ENCODE measurements at regions not wholly inside any gene's neighbourhood (a gene's known extent, or its start where the extent isn't known, plus 50 kb on each side); places are given as distances from the start of the nearest gene placed in this dataset.

DNA sequence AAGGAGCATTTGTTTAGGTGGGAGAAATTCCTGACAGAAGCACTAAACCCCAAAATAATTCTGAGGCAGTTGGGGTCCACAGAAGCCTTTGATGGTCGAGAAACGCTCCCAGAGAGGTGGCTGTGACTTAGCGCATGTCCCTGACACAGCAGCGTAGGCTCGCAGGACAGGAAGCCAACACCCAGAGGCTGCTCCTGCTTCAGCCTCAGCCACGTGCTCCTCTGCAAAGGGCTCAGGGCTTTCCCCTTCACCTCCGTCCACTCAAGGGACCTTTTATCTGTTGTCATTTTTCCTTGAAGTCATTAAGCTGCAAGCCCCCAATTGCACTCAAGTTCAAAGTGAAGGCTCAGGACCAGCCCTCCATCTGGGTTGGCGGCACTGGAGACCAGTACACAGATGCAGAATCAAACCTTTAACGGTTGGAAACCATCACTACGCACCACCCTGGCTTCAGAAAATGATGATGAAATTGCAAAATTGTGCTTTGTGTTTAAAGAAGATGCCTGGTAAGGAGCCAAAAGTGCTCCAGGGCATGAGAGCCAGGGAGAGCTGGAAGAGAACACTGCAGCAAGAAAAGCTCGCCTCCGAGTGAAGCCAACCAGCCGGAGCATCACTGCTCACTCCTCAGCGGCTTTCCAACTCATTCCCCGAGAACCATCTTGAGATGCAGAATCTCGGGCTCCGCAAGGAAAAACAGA lies 219.6 kb downstream of the RAP2A start:
- H3K4me1 ChIP-seq: no peaks in the 10 kb centered on the region
- TF ChIP-seq, protein P1, sequence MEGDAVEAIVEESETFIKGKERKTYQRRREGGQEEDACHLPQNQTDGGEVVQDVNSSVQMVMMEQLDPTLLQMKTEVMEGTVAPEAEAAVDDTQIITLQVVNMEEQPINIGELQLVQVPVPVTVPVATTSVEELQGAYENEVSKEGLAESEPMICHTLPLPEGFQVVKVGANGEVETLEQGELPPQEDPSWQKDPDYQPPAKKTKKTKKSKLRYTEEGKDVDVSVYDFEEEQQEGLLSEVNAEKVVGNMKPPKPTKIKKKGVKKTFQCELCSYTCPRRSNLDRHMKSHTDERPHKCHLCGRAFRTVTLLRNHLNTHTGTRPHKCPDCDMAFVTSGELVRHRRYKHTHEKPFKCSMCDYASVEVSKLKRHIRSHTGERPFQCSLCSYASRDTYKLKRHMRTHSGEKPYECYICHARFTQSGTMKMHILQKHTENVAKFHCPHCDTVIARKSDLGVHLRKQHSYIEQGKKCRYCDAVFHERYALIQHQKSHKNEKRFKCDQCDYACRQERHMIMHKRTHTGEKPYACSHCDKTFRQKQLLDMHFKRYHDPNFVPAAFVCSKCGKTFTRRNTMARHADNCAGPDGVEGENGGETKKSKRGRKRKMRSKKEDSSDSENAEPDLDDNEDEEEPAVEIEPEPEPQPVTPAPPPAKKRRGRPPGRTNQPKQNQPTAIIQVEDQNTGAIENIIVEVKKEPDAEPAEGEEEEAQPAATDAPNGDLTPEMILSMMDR (IDR thresholded peaks at IDR 0.05): no peak
- no peak for TF ChIP-seq POLR2A (IDR thresholded peaks at IDR 0.05)
- DNase-seq: no peak
- H3K4me3 ChIP-seq: no peak overlapping the region
- H3K9me3 ChIP-seq: no peaks in the 10 kb centered on the region
- no peaks in the 10 kb centered on the region for H3K36me3 ChIP-seq
- no peaks in the 10 kb centered on the region for H3K27me3 ChIP-seq
- H3K27ac ChIP-seq: no peak overlapping the region

DNA sequence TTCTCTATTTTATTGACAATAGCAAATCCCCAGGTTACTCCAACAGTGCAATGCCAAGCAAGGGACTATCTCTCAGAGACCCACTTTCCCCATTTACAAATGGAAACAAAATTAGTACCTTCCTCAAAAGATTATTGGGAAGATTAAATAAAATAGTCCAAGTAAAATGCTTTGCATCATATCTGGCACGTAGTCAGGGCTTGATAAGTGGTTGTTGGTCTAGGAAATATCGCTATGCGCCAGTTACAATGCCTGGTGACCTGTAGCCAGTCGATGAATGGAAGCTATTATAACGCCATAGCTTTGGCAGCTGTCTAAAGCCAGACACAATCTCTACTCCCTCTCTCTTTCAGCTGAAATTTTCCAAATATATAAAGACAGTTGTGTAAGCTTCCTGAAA lies 220.3 kb downstream of the RAP2A start:
- no peak for TF ChIP-seq POLR2A (IDR thresholded peaks at IDR 0.05)
- TF ChIP-seq, protein P1 (IDR thresholded peaks at IDR 0.05): no peak
- DNase-seq: no peak
- H3K27ac ChIP-seq: no peak overlapping the region
- no peaks in the 10 kb centered on the region for H3K36me3 ChIP-seq
- H3K9me3 ChIP-seq: no peaks in the 10 kb centered on the region
- H3K4me1 ChIP-seq: no peaks in the 10 kb centered on the region
- no peaks in the 10 kb centered on the region for H3K27me3 ChIP-seq
- H3K4me3 ChIP-seq: no peak overlapping the region

DNA sequence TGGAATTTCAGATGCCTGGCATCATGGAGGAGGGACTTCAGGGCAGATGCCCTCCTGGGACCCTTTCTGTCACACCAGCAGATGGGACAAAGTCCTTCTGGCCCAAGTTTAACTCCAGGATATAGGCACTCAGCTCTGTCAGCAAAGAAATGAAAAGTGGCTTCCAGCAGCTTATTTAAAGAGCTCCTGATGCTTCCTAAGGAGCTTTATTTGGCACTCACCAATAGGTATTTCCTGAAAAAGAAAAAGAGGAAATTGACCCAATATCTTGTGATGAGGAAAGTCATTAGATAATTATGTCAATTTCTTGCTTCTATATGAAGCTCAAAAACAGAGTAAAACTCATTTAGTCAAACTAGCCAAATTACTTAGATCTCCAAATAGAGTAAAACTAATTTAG lies 224.6 kb downstream of the RAP2A start:
- no peak overlapping the region for H3K4me3 ChIP-seq
- no peaks in the 10 kb centered on the region for H3K4me1 ChIP-seq
- no peaks in the 10 kb centered on the region for H3K9me3 ChIP-seq
- H3K27me3 ChIP-seq: no peaks in the 10 kb centered on the region
- no peaks in the 10 kb centered on the region for H3K36me3 ChIP-seq
- TF ChIP-seq POLR2A (IDR thresholded peaks at IDR 0.05): no peak
- TF ChIP-seq, protein P1 (IDR thresholded peaks at IDR 0.05): no peak
- DNase-seq: no peak
- H3K27ac ChIP-seq: no peak overlapping the region

DNA sequence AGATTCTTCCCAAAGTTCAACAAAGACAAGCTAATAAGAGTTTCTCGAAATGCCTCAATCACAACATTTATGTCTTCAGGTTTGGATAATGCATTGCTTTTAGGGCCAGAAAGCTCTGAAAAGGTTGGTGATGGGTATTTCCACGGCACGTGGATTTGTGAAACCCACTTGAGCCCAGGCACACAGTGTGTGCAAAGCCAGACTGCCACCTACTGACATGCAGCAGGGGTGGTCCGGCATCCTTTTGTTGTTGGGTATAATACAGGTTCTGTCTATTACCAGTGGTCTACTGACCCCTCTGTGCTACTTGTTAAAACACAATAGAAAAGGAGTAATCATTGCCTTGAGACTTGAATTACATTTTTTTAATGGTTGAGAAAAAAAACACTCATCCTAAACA lies 225.6 kb downstream of the RAP2A start:
- H3K27ac ChIP-seq: no peak overlapping the region
- no peaks in the 10 kb centered on the region for H3K36me3 ChIP-seq
- H3K4me1 ChIP-seq: no peaks in the 10 kb centered on the region
- no peak overlapping the region for H3K4me3 ChIP-seq
- no peak for DNase-seq
- no peaks in the 10 kb centered on the region for H3K27me3 ChIP-seq
- no peak for TF ChIP-seq POLR2A (IDR thresholded peaks at IDR 0.05)
- TF ChIP-seq, protein P1 (IDR thresholded peaks at IDR 0.05): peak in 1 of 6 experiments; percentile 5
- H3K9me3 ChIP-seq: no peaks in the 10 kb centered on the region

DNA sequence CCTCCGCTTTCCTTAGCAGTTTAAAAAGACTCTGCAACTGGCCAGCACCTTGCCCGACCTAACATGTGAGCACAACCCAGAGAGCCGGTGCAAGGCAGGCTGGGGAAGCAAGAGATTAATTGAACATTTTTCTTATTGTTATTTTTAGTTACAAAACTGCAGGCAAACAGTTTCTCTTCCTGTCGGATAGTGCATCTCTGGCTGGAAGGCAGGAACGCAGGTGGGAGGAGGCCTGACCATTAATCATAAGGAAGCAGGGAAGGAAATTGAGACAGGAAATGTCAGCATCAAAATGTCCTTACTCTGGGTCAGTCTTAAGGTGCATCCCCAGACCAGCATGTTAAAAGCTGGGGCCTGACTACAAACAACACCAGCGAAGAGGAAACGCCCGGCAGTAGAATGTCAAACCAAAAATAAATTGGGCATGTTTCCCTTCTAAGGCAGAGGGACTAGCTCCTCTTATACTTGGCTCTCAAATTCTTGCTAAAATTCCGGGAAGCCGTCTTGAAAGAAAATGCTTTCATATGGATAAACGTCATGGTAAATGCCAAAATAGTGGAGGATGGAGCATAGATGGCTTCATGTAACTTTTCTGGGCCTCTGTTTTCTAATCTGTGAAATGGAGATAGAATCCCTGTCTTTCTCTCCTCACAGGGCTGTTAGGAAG lies 226.8 kb downstream of the RAP2A start:
- Histone ChIP-seq H3K4me1 (no peaks in the 10 kb centered on the region), H3K36me3 (no peaks in the 10 kb centered on the region), H3K27ac (no peak overlapping the region), H3K27me3 (no peaks in the 10 kb centered on the region), H3K9me3 (no peaks in the 10 kb centered on the region), H3K4me3 (no peak overlapping the region)
- TF ChIP-seq, protein P1 (IDR thresholded peaks at IDR 0.05): no peak
- no peak for TF ChIP-seq POLR2A (IDR thresholded peaks at IDR 0.05)
- DNase-seq: no peak
